H9 (cell line): ENCODE measurements at regions not wholly inside any gene's neighbourhood (a gene's known extent, or its start where the extent isn't known, plus 50 kb on each side); places are given as distances from the start of the nearest gene placed in this dataset.

Source experiments
- DNase-seq: peaks from one replicate; pipeline ENCODE4 v3.0.0-alpha.2; 2017
- H2AFZ ChIP-seq: one replicate; pipeline ENCODE4 v1.6.1; 2013; ENCODE audit warnings: mild to moderate bottlenecking, low read length, control low read depth, moderate library complexity
- H2AK5ac ChIP-seq: 2 replicates; pipeline ENCODE4 v1.6.1; 2013; ENCODE audit warnings: low read length, control low read depth, mixed read lengths; ENCODE audit not compliant: insufficient read length
- H2BK120ac ChIP-seq: one replicate; pipeline ENCODE4 v1.6.1; 2013; ENCODE audit warnings: low read depth, mild to moderate bottlenecking, low read length, control low read depth, inconsistent platforms; ENCODE audit not compliant: poor library complexity, severe bottlenecking
- H2BK12ac ChIP-seq: 2 replicates; pipeline ENCODE4 v1.6.1; 2013; ENCODE audit warnings: low read length, control low read depth, mixed read lengths, low read depth; ENCODE audit not compliant: insufficient read length
- H2BK15ac ChIP-seq: 2 replicates; pipeline ENCODE4 v1.6.1; 2013; ENCODE audit warnings: low read depth, low read length, control low read depth
- H2BK20ac ChIP-seq: one replicate; pipeline ENCODE4 v1.6.1; 2013; ENCODE audit warnings: low read depth, mild to moderate bottlenecking, low read length, control low read depth, inconsistent platforms; ENCODE audit not compliant: poor library complexity, severe bottlenecking
- H2BK5ac ChIP-seq: 2 replicates; pipeline ENCODE4 v1.6.1; 2013; ENCODE audit warnings: low read length, control low read depth, mixed read lengths; ENCODE audit not compliant: insufficient read length
- H3K14ac ChIP-seq: 2 replicates; pipeline ENCODE4 v1.6.1; 2013; ENCODE audit warnings: low read length, control low read depth; ENCODE audit not compliant: insufficient read depth
- H3K18ac ChIP-seq: 2 replicates; pipeline ENCODE4 v1.6.1; 2013; ENCODE audit warnings: low read depth, mild to moderate bottlenecking, mixed read lengths, low read length, control low read depth; ENCODE audit not compliant: insufficient read length
- H3K23ac ChIP-seq: 2 replicates; pipeline ENCODE4 v1.6.1; 2013; ENCODE audit warnings: low read length, control low read depth, mixed read lengths, low read depth; ENCODE audit not compliant: insufficient read length
- H3K23me2 ChIP-seq: 2 replicates; pipeline ENCODE4 v1.6.1; 2013; ENCODE audit warnings: low read depth, mild to moderate bottlenecking, mixed read lengths, low read length, control low read depth; ENCODE audit not compliant: insufficient read length, poor library complexity, severe bottlenecking
- H3K27ac ChIP-seq: 2 replicates; pipeline ENCODE4 v1.5.1; 2013; ENCODE audit warnings: low read length, control low read depth, mixed read lengths, low read depth; ENCODE audit not compliant: insufficient read length
- H3K27me3 ChIP-seq: 2 replicates; pipeline ENCODE4 v1.6.1; 2013; ENCODE audit warnings: low read length, control low read depth, inconsistent platforms; ENCODE audit not compliant: insufficient read depth
- H3K4ac ChIP-seq: 2 replicates; pipeline ENCODE4 v1.6.1; 2013; ENCODE audit warnings: low read depth, mild to moderate bottlenecking, control low read depth, inconsistent platforms, low read length, moderate library complexity
- H3K4me1 ChIP-seq: 2 replicates; pipeline ENCODE4 v1.6.1; 2013; ENCODE audit warnings: low read length, control low read depth, inconsistent platforms; ENCODE audit not compliant: insufficient read depth
- H3K4me2 ChIP-seq: 2 replicates; pipeline ENCODE4 v1.6.1; 2013; ENCODE audit warnings: low read length, control low read depth, mixed read lengths; ENCODE audit not compliant: insufficient read length, insufficient read depth
- H3K56ac ChIP-seq: 2 replicates; pipeline ENCODE4 v1.6.1; 2013; ENCODE audit warnings: low read depth, mild to moderate bottlenecking, mixed read lengths, low read length, control low read depth; ENCODE audit not compliant: insufficient read length
- H3K79me1 ChIP-seq: 2 replicates; pipeline ENCODE4 v1.6.1; 2013; ENCODE audit warnings: low read depth, mild to moderate bottlenecking, moderate library complexity, low read length, control low read depth, inconsistent platforms; ENCODE audit not compliant: insufficient read depth, poor library complexity, severe bottlenecking
- H3K79me2 ChIP-seq: 2 replicates; pipeline ENCODE4 v1.6.1; 2013; ENCODE audit warnings: low read length, control low read depth, inconsistent platforms; ENCODE audit not compliant: insufficient read depth
- H3K9ac ChIP-seq: 2 replicates; pipeline ENCODE4 v1.6.1; 2013; ENCODE audit warnings: low read length, control low read depth, mixed read lengths; ENCODE audit not compliant: insufficient read length; ENCODE audit errors: extremely low read depth
- H3K9me3 ChIP-seq: one replicate; pipeline ENCODE4 v1.6.1; 2013; ENCODE audit warnings: low read depth, low read length, inconsistent platforms; ENCODE audit not compliant: control insufficient read depth
- H3T11ph ChIP-seq: one replicate; pipeline ENCODE4 v1.6.1; 2013; ENCODE audit warnings: mild to moderate bottlenecking, low read length, control low read depth, inconsistent platforms
- H4K20me1 ChIP-seq: one replicate; pipeline ENCODE4 v1.6.1; 2013; ENCODE audit not compliant: control insufficient read depth, insufficient read length, insufficient read depth
- H4K5ac ChIP-seq: 2 replicates; pipeline ENCODE4 v1.6.1; 2013; ENCODE audit warnings: low read depth, mild to moderate bottlenecking, mixed read lengths, low read length, control low read depth; ENCODE audit not compliant: insufficient read length
- H4K8ac ChIP-seq: replicated peaks from 2 replicates; pipeline ENCODE4 v1.6.1; 2013; ENCODE audit warnings: low read length, control low read depth, mixed read lengths, low read depth; ENCODE audit not compliant: insufficient read length
- H4K91ac ChIP-seq: 2 replicates; pipeline ENCODE4 v1.6.1; 2013; ENCODE audit warnings: low read depth, mild to moderate bottlenecking, moderate library complexity, mixed read lengths, low read length, control low read depth; ENCODE audit not compliant: insufficient read length
- H3K27ac Mint-ChIP-seq, 3 experiments: 2 replicates in 2 of 3; 3 replicates in 1 of 3; pipeline ENCODE4 v1.8.0; 2020 to 2021; ENCODE audit warnings: mixed read lengths in 3 of 3, mild to moderate bottlenecking in 1 of 3, moderate library complexity in 1 of 3
- H3K27me3 Mint-ChIP-seq: 2 replicates; pipeline ENCODE4 v1.8.0; 2021; ENCODE audit warnings: low read depth, mild to moderate bottlenecking, moderate library complexity, mixed read lengths
- H3K36me3 Mint-ChIP-seq, 3 experiments: 2 replicates in 2 of 3; 3 replicates in 1 of 3; pipeline ENCODE4 v1.8.0; 2020 to 2021; ENCODE audit warnings: low read depth in 3 of 3, mixed read lengths in 3 of 3; ENCODE audit not compliant: insufficient read depth in 1 of 3
- H3K4me1 Mint-ChIP-seq, 2 experiments: 2 replicates each; pipeline ENCODE4 v1.8.0; 2020; ENCODE audit warnings: mixed read lengths in 2 of 2
- H3K4me3 Mint-ChIP-seq, 2 experiments: 2 replicates in 1 of 2; 3 replicates in 1 of 2; pipeline ENCODE4 v1.8.0; 2020 to 2021; ENCODE audit warnings: mild to moderate bottlenecking in 2 of 2, mixed read lengths in 2 of 2, moderate library complexity in 1 of 2
- H3K9me3 Mint-ChIP-seq, 2 experiments: 2 replicates in 1 of 2; 3 replicates in 1 of 2; pipeline ENCODE4 v1.8.0; 2020; ENCODE audit warnings: mild to moderate bottlenecking in 2 of 2, mixed read lengths in 2 of 2, moderate library complexity in 1 of 2
- CTCF ChIP-seq: fragments of 200-600 bp; sonication (generic); conservative IDR thresholded peaks from 3 replicates; pipeline ENCODE4 v1.8.0; 2021; ENCODE audit warnings: antibody characterized with exemption, mild to moderate bottlenecking
- WGBS: extraction: QIAGEN DNeasy Blood & Tissue Kit; methylation state at CpG from one replicate; pipeline ENCODE4 v1.1.7; 2013; ENCODE audit warnings: missing lambda C conversion rate, low lambda C conversion rate, mixed read lengths; ENCODE audit not compliant: insufficient read length; ENCODE audit errors: extremely low coverage; 5-methylcytosine and 5-hydroxymethylcytosine counted together

- Histone ChIP-seq H4K91ac (no peak overlapping the region), H2AFZ (no peak overlapping the region), H3K27me3 (no peaks in the 10 kb centered on the region), H2BK5ac (no peak overlapping the region), H3K4me2 (no peak overlapping the region), H2BK20ac (no peak overlapping the region), H3K56ac (no peak overlapping the region), H3K4me1 (no peaks in the 10 kb centered on the region), H3K9me3 (no peaks in the 10 kb centered on the region), H3K18ac (no peak overlapping the region), H3K79me2 (no peaks in the 10 kb centered on the region), H3K79me1 (no peaks in the 10 kb centered on the region), H2BK120ac (no peak overlapping the region), H3K23ac (no peak overlapping the region), H3K4ac (no peak overlapping the region), H3T11ph (no peak overlapping the region), H2AK5ac (no peak overlapping the region), H3K14ac (no peak overlapping the region), H2BK15ac (no peak overlapping the region), H4K8ac (no peak overlapping the region), H4K5ac (no peak overlapping the region), H2BK12ac (no peak overlapping the region), H3K27ac (no peak overlapping the region), H3K9ac (no peak overlapping the region), H3K23me2 (no peaks in the 10 kb centered on the region), H4K20me1 (no peaks in the 10 kb centered on the region)
- Mint-ChIP-seq H3K27ac (no peak overlapping the region), H3K9me3 (no peaks in the 10 kb centered on the region; a peak in 2 of 5 replicates), H3K4me3 (no peak overlapping the region), H3K36me3 (no peaks in the 10 kb centered on the region), H3K27me3 (no peaks in the 10 kb centered on the region; the same call in 1 of the 2 replicates), H3K4me1 (no peaks in the 10 kb centered on the region)
- no peak for DNase-seq
- TF ChIP-seq CTCF = no peak
- no CpG with 5 or more reads among the region's 1 CpG for WGBS
These were observed 86.9 kb upstream of the MAPK4 start for GRCh38 chr18:50472941-50473340.
